HG03469 (cell line): ENCODE measurements at regions not wholly inside any gene's neighbourhood (a gene's known extent, or its start where the extent isn't known, plus 50 kb on each side); places are given as distances from the start of the nearest gene placed in this dataset.

Experiments
- ATAC-seq: cut with Tn5 transposase; IDR thresholded peaks from one replicate; pipeline ENCODE4 v1.9.1; 2021; ENCODE audit warnings: mild to moderate bottlenecking, moderate library complexity, moderate number of reproducible peaks; ENCODE audit not compliant: unreplicated experiment

DNA sequence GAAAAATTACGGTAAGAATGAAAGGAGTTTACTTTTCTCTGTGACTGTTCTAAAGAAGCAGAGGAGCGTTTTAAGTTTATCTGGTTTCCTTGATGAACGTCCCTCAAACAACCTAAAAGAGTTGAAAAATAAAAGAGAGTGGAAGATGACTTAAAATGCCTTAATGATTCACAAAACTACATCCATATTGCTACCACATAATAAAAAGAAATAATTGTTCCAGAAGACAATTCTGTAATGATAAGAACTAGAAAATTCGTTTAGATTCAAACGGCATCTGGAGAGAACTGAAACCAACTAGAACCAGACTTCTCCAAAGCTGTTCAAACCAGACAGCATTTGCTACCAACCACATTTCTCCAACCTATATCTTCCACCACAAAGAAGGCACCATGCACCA lies 68.1 kb downstream of the TEKT4 start:
- no peak for ATAC-seq

DNA sequence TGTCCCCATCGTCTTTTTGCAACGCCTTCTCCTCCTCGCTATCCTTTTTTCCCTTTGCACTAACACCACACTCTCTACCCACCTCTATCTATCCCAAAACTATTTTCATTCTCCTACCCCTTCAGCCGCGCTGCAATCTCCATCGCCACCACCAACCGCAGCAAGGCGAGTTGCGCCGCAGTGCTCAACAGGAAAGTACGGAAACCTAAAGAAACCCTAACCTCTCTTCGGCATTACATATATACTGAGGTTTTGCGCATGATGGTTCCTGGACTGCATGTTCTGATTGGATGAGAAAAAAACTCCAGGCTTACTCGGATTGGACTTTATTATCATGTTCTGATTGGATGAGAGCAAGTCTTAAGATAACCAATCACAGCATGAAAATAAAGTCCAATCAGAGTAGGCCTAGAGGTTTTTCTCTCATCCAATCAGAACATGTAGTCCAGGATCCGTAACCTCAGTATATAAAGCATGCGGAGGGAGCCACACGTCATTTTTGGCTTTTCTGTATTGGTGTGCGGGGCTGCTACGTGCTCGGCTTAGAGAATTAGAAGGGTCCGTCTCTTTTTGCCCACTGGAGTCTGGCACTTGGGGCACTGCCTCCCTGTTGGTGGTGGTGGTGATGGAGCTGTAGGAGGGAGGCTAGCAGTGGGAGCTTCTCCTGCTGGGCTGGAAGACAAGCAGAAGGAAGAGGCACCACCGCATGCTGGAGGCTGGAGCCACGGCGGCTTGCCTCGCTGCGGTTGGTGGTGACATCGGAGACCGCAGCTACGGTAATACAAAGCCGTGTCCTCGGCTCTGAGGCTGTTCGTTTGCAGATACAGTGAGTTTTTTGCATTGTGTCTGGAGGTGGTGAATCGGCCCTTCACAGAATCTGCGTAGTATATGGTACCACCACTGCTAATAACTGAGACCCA lies 76.1 kb downstream of the TEKT4 start:
- ATAC-seq, result no peak

DNA sequence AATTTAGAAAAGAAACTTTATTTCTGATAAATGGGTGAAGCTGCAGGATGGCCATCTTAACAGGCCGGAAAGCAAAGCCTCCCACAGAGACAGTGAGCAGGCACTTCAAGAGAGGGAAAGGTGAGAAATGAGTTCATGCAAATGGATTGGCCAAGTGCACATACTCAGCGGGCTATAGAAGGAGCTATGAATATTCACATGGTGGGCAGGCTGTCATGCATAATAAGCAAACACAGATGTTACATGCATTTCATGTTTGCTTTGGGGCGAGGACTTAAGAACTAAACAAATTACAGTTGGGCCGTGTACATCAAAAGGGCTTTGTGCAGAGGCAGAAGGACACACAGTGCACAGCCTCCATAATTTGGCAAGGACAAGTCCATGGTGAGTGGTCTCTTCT lies 69.8 kb upstream of the MAL start:
- ATAC-seq, result no peak

DNA sequence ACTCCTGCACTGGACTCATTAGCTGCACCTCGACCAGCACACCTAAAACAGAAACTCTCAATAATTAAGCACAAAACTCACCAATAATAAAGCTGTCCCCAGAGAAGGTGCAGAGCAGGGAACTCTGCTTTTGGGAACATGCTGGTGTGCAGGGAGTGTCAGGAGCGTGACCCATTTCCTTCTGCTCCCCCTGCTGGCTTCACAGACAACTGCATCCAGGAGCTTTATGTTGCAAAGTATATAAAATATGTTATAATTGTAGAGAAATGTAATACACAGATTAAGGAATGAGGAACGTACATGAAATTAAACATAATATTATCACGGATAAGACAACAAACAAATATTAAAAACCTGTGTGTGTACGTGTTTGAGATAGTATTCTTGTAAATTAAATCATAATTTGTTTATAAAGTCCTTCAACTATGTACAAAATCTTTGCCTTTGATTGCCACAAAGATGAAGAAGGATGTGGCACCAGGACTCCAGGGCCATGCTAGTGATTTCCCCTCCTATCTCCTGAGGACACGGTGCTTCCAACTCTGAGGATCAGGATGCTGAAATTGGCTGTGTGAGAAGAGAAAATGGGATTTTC lies 68.6 kb upstream of the MAL start:
- ATAC-seq, result peak; percentile 72

DNA sequence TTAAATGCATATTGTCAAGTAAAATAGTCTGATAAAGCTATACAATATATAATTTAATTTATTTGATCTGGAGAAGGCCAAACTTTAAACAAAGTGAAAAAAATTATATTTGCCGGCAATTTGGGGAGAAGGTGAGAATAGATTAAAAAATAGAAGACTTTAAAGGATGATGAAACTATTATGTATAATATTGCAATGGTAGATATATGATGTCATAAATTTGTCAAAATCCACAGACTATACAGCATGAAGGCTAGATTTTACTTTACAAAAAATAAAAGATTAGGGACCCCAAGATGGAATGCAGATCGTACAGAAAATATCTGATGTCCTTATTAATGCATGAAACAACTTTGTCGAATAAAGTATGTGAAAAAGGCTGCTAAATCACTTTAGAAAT lies 67.3 kb upstream of the MAL start:
- ATAC-seq, result no peak

DNA sequence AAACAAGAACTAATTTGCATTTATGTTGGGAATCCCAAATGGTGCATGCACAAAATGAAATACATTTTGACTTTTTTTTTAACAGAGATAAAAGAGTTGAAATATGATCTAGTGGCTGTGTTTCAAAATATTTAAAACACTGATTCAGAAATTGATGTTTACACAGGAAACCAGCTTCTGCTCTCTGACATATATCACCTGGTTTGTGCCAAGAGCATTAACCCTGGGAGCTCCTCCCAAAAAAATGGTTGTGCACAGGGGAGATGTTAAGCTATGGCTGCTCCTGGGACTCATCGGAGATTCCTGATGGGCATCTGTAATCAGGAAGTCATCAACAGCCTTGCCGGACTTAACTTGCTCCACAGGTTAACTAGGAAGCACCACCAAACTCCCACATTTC lies 65.2 kb upstream of the MAL start:
- ATAC-seq, result no peak

DNA sequence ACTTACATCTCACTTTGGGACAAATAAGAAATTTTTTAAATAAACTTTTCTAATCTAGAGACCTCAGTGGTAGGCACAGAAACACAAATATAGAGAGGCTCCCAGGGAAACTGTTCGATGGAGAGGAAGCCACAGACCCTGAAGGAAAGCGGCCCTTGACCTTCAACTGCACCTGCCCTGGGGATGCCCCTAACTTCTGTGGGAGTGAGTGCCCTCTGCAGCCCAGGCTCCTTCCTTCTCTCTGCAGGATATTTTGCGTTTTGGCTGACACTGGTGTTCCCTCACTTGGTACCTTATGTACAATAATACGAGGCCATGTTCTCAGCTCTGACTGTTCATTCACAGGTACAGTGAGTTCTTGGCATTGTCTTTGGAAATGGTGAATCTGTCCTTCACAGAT lies 64.8 kb upstream of the MAL start:
- ATAC-seq, result no peak

DNA sequence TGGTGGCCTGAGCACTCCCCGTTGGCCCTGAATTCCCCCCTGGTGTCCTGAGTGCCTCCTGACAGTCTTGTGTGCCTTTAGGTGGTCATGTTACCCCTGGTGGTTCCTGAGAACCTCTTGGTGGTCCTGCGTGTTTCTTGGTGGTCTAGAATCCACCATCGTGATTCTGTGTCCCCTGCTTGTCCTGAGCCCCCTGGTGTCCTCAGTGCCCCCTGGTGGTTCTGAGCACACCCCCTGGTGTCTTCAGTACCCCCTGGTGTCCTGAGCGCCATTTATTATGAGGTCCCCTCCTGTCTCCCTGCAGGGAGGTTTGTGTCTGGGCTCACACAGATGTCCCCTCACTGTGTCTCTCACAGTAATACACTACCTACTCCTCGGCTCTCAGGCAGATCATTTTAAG lies 61.3 kb upstream of the MAL start:
- ATAC-seq, result no peak

DNA sequence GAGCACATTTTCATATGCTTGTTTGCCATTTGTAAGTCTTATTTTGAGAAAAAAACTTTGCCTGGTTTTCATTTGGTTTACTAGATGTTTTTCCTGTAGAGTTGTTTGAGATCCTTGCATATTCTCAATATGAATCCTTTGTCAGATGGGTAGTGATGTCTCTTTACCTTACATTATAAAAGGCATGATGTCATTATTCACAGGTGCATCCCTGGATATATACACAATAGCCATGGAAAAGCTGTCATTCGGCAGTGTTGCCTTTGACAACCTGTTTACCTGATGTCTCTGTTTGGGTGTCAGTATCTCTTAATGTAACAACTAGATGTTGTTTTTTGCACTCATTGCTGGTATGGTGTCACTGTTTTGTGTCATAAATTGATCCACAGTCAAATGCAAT lies 58.8 kb upstream of the MAL start:
- no peak for ATAC-seq

DNA sequence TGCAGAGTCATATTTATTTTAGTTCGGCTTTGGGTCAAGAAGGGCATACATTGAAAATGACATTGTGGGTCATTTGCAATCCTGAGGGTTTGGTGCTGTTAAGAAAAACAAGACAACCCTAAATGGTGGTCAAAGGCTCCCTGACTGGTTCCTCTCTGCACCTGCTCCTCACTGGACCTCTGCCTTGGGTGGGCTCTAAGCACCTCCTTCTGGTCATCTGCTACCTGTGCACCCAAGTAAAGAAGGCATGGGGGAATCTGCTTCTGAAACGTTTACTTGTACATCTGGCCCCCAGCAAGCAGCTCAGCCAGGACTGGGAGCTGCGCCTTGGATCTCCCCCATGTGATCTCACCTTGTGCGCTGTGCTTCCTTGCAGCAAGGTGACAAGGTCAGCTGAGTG lies 55.2 kb upstream of the MAL start:
- ATAC-seq, result no peak
